ENCODE measurements at regions not wholly inside any gene's neighbourhood (a gene's known extent, or its start where the extent isn't known, plus 50 kb on each side); places are given as distances from the start of the nearest gene placed in this dataset.

GRCh38 chr1:228647523-228648444, 87.5 kb upstream of the RHOU start:
- TF ChIP-seq FOXP2 (optimal IDR thresholded peaks at IDR 0.05; ENCODE audit: borderline replicate concordance, extremely low read depth, extremely low read length, insufficient read depth) = peak; percentile 68
- TF ChIP-seq POLR2AphosphoS5 (IDR thresholded peaks at IDR 0.05; ENCODE audit: low read depth, low read length) = no peak
- TF ChIP-seq TAF1 (IDR thresholded peaks at IDR 0.05; ENCODE audit: borderline replicate concordance, insufficient read depth, low read length) = no peak
